ENCODE measurements at regions not wholly inside any gene's neighbourhood (a gene's known extent, or its start where the extent isn't known, plus 50 kb on each side); places are given as distances from the start of the nearest gene placed in this dataset.

GRCh38 chr4:110900213-110900769, 277.4 kb upstream of the PITX2 start:
- DNase-seq: peak; percentile 33

- DNase-seq: peak; percentile 77
Measured at GRCh38 chr4:110902500-110902899, 279.6 kb upstream of the PITX2 start.

- peak; percentile 60 for DNase-seq
Measured at GRCh38 chr4:110904435-110905065, 281.7 kb upstream of the PITX2 start.

GRCh38 chr4:110905367-110905766, 282.5 kb upstream of the PITX2 start:
- peak; percentile 20 for DNase-seq

GRCh38 chr4:110907801-110908313, 285.0 kb upstream of the PITX2 start:
- no peak for DNase-seq

- DNase-seq: no peak
Measured at GRCh38 chr4:110914791-110915190, 291.9 kb upstream of the PITX2 start.

- DNase-seq: no peak
Measured at GRCh38 chr4:110915301-110915700, 292.4 kb upstream of the PITX2 start.

GRCh38 chr4:110916505-110916904, 293.6 kb upstream of the PITX2 start:
- DNase-seq: no peak

- no peak for DNase-seq
Measured at GRCh38 chr4:110917835-110918234, 295.0 kb upstream of the PITX2 start.

GRCh38 chr4:110920990-110921389, 298.1 kb upstream of the PITX2 start:
- DNase-seq: no peak

- DNase-seq: no peak
Measured at GRCh38 chr4:110924761-110925160, 301.9 kb upstream of the PITX2 start.

- DNase-seq: no peak
Measured at GRCh38 chr4:110926841-110927400, 304.0 kb upstream of the PITX2 start.

- no peak for DNase-seq
Measured at GRCh38 chr4:110933341-110933740, 310.5 kb upstream of the PITX2 start.

- DNase-seq: no peak
Measured at GRCh38 chr4:110944501-110944900, 321.6 kb upstream of the PITX2 start.

GRCh38 chr4:110945600-110945999, 322.7 kb upstream of the PITX2 start:
- no peak for DNase-seq

GRCh38 chr4:110949542-110949941, 326.7 kb upstream of the PITX2 start:
- DNase-seq: no peak

GRCh38 chr4:110950731-110951130, 327.9 kb upstream of the PITX2 start:
- DNase-seq: peak; percentile 14

- peak; percentile 37 for DNase-seq
Measured at GRCh38 chr4:110953191-110953590, 330.3 kb upstream of the PITX2 start.

- DNase-seq: no peak
Measured at GRCh38 chr4:110953898-110954297, 331.0 kb upstream of the PITX2 start.

- no peak for DNase-seq
Measured at GRCh38 chr4:110955748-110956147, 332.9 kb upstream of the PITX2 start.

GRCh38 chr4:110959041-110959643, 336.3 kb upstream of the PITX2 start:
- peak; percentile 60 for DNase-seq

- DNase-seq: no peak
Measured at GRCh38 chr4:110961066-110961465, 338.2 kb upstream of the PITX2 start.

- DNase-seq: no peak
Measured at GRCh38 chr4:110962616-110963015, 339.7 kb upstream of the PITX2 start.

Measured in fibroblast of skin of abdomen (primary cell).